Astrocyte of the cerebellum (primary cell): ENCODE measurements at regions not wholly inside any gene's neighbourhood (a gene's known extent, or its start where the extent isn't known, plus 50 kb on each side); places are given as distances from the start of the nearest gene placed in this dataset.
A peak's percentile ranks its signal among the peaks of the same experiment; 100 is the strongest.

Experiments used
- DNase-seq: peaks from one replicate; pipeline ENCODE4 v3.0.0-alpha.2; 2011; ENCODE audit warnings: low read depth
- H3K4me3 ChIP-seq: 2 replicates; pipeline ENCODE4 v1.5.1; 2011; ENCODE audit warnings: mild to moderate bottlenecking, low read depth, low read length, moderate library complexity
- CTCF ChIP-seq: IDR thresholded peaks from 2 replicates; pipeline ENCODE4 v1.5.1; 2012; ENCODE audit warnings: low read length, low read depth, moderate library complexity, mild to moderate bottlenecking; ENCODE audit errors: missing control alignments
- in situ Hi-C: cut with HindIII; loops from 2 replicates; pipeline ENCODE4 v1.10.0; 2017; ENCODE audit warnings: low sequenced_read_pairs

- in situ Hi-C loops: no loop called here
- H3K4me3 ChIP-seq: no peak overlapping the region
- TF ChIP-seq CTCF: no peak
- DNase-seq: no peak
Measured at GRCh38 chr12:58172433-58173073, 231.2 kb downstream of the ATP23 start.

GRCh38 chr12:58174316-58174715, 232.9 kb downstream of the ATP23 start:
- H3K4me3 ChIP-seq: no peak overlapping the region
- TF ChIP-seq CTCF: no peak
- no peak for DNase-seq
- in situ Hi-C loops: no loop called here

- H3K4me3 ChIP-seq: no peak overlapping the region
- in situ Hi-C loops: no loop called here
- no peak for DNase-seq
- peak; percentile 38 for TF ChIP-seq CTCF
Measured at GRCh38 chr12:58176296-58176869, 235.0 kb downstream of the ATP23 start.

- no peak for DNase-seq
- in situ Hi-C loops: no loop called here
- no peak for TF ChIP-seq CTCF
- H3K4me3 ChIP-seq: no peak overlapping the region
Measured at GRCh38 chr12:58177366-58177765, 236.0 kb downstream of the ATP23 start.

- in situ Hi-C loops: no loop called here
- no peak overlapping the region for H3K4me3 ChIP-seq
- DNase-seq: no peak
- no peak for TF ChIP-seq CTCF
Measured at GRCh38 chr12:58184212-58184611, 242.8 kb downstream of the ATP23 start.

- DNase-seq: no peak
- TF ChIP-seq CTCF: no peak
- no peak overlapping the region for H3K4me3 ChIP-seq
- in situ Hi-C loops: no loop called here
Measured at GRCh38 chr12:58186401-58186800, 245.0 kb downstream of the ATP23 start.
